Naive B cell (primary cell): ENCODE measurements at regions not wholly inside any gene's neighbourhood (a gene's known extent, or its start where the extent isn't known, plus 50 kb on each side); places are given as distances from the start of the nearest gene placed in this dataset.
A peak's percentile ranks its signal among the peaks of the same experiment; 100 is the strongest.

Source experiments
- ATAC-seq, 2 donors: fragments of 150-1000 bp; cut with Tn5 transposase; 2 replicates each; pipeline ENCODE4 v1.10.0; 2021; ENCODE audit warnings: low read depth in 2 of 2, mild to moderate bottlenecking in 2 of 2, moderate library complexity in 2 of 2
- DNase-seq: peaks from one replicate; pipeline ENCODE4 v3.0.0; 2022
- H3K27ac Mint-ChIP-seq, 6 donors: one replicate each; pipeline ENCODE4 v1.8.0; 2020 to 2022; ENCODE audit warnings: mild to moderate bottlenecking in 6 of 6, mixed read lengths in 6 of 6, moderate library complexity in 5 of 6, inconsistent platforms in 2 of 6
- H3K27me3 Mint-ChIP-seq, 3 donors: one replicate each; pipeline ENCODE4 v1.8.0; 2021 to 2022; ENCODE audit warnings: mixed read lengths in 3 of 3, mild to moderate bottlenecking in 1 of 3
- H3K36me3 Mint-ChIP-seq, 2 donors: one replicate each; pipeline ENCODE4 v1.8.0; 2020 to 2022; ENCODE audit warnings: mixed read lengths in 2 of 2, inconsistent platforms in 1 of 2, mild to moderate bottlenecking in 1 of 2
- H3K4me1 Mint-ChIP-seq, 3 donors: one replicate each; pipeline ENCODE4 v1.8.0; 2020 to 2022; ENCODE audit warnings: mixed read lengths in 3 of 3, inconsistent platforms in 1 of 3, mild to moderate bottlenecking in 1 of 3, moderate library complexity in 1 of 3
- H3K4me3 Mint-ChIP-seq, 8 donors: one replicate each; pipeline ENCODE4 v1.8.0; 2020 to 2022; ENCODE audit warnings: mild to moderate bottlenecking in 8 of 8, mixed read lengths in 8 of 8, moderate library complexity in 8 of 8, inconsistent platforms in 2 of 8
- H3K9me3 Mint-ChIP-seq, 7 donors: one replicate each; pipeline ENCODE4 v1.8.0; 2020 to 2022; ENCODE audit warnings: mixed read lengths in 7 of 7, mild to moderate bottlenecking in 5 of 7, inconsistent platforms in 2 of 7, moderate library complexity in 1 of 7

GRCh38 chr2:164053021-164053420, 317.2 kb upstream of the FIGN start:
- ATAC-seq = no peak
- H3K4me3 Mint-ChIP-seq = no peak overlapping the region

DNA sequence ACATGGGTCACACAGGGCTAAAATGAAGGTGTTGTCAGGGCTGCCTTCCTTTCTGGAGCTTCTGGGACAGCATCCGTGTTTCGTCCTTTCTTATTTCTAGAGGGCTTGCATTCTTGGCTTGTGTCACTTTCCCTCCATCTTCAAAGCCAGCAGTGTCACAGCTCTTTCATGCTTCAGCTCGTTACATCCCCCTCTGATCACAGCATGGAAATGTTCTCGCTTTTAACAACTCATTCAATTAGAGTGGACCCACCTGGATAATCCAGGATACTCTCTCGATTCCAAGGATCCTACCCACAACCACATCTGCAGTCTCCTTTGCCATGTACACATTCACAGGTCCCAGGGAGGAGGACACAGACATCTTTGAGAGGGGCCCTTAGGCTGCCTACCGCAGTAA, 316.2 kb upstream of the FIGN start:
- ATAC-seq = no peak
- peaks cover 0 to 9% (median 0%) of the 10 kb centered on the region in 3 donors for H3K27me3 Mint-ChIP-seq
- no peak overlapping the region for H3K27ac Mint-ChIP-seq
- peaks cover 0 to 6% (median 0%) of the 10 kb centered on the region in 7 donors for H3K9me3 Mint-ChIP-seq
- DNase-seq = no peak
- no peaks in the 10 kb centered on the region for H3K4me1 Mint-ChIP-seq
- H3K36me3 Mint-ChIP-seq = no peaks in the 10 kb centered on the region
- H3K4me3 Mint-ChIP-seq = no peak overlapping the region

More at GRCh38 chr2:164053021-164053420, 317.2 kb upstream of the FIGN start:
- Mint-ChIP-seq H3K27ac (no peak overlapping the region), H3K36me3 (no peaks in the 10 kb centered on the region), H3K27me3 (peaks cover 0 to 9% (median 4%) of the 10 kb centered on the region in 3 donors), H3K4me1 (no peaks in the 10 kb centered on the region), H3K9me3 (peaks cover 0 to 6% (median 0%) of the 10 kb centered on the region in 7 donors)
- no peak for DNase-seq

DNA sequence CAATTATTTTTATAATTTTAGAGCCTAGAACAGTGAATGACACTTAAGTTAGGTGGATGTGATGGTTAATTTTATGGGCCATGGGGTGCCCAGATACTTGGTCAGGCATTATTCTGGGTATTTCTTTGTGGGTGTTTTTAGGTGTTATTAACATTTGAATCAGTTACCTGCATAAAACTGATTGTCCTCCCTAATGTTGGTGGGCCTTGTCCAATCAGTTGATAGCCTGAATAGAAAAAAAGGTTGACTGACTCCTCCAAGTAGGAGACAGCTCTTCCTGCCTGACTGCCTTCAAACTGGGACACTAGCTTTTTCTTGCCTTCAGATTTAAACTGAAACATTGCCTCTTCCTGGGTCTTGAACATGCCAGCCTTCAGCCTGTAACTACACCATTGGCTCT, 312.9 kb upstream of the FIGN start:
- DNase-seq = no peak
- no peak for ATAC-seq
- Mint-ChIP-seq H3K27ac (no peak overlapping the region), H3K4me3 (no peak overlapping the region), H3K36me3 (no peaks in the 10 kb centered on the region), H3K9me3 (peaks cover 0 to 6% (median 0%) of the 10 kb centered on the region in 7 donors), H3K4me1 (no peaks in the 10 kb centered on the region), H3K27me3 (peaks cover 0 to 6% (median 0%) of the 10 kb centered on the region in 3 donors)

DNA sequence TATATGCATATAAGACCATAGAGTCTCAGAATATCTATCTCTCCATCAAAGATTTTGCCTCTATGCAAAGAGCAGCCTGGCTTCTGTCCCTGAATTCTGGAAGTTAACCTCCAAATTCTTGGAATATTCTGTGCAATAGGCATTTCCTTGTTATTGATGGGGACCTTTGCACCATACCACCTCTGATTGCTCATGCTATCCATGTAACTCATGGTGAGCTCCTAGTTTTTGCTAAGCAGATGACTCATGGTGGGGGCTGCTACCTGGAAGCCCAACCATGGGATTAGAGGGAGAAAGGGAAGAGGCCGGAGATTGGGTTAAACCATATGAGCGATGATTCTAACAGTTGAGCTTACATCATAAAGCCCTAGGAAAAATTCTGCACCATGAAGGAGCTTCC, 310.2 kb upstream of the FIGN start:
- H3K9me3 Mint-ChIP-seq = peaks cover 0 to 12% (median 6%) of the 10 kb centered on the region in 7 donors
- H3K27ac Mint-ChIP-seq = peak overlapping the region in 1 of 6 donors; percentile 81
- H3K4me3 Mint-ChIP-seq = no peak overlapping the region
- H3K27me3 Mint-ChIP-seq = no peaks in the 10 kb centered on the region
- H3K4me1 Mint-ChIP-seq = no peaks in the 10 kb centered on the region
- no peak for DNase-seq
- no peak for ATAC-seq
- H3K36me3 Mint-ChIP-seq = peaks cover 0 to 6% of the 10 kb centered on the region in 2 donors

GRCh38 chr2:164044622-164045021, 308.8 kb upstream of the FIGN start:
- peaks cover 3 to 20% (median 11%) of the 10 kb centered on the region in 7 donors for H3K9me3 Mint-ChIP-seq
- H3K4me3 Mint-ChIP-seq = no peak overlapping the region
- ATAC-seq = no peak

DNA sequence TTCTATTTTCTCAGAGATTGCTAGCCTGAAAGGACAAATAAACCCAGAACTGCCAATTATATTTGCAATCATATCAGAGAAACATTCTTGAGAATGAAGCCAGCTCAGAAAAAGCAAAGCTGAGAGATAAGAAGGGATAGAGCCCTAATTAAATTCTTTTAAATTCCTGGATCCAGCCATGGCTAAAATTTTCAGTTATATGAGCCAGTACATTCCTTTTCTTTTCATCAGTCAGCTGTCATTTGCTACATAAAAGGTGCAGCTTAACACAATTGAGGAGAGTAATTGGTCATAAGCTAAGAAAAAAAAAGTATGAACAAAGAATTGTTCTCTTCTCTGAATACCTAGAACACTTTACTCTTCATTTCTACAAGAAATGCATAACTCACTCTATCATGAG, 303.5 kb upstream of the FIGN start:
- H3K27me3 Mint-ChIP-seq = no peaks in the 10 kb centered on the region
- no peaks in the 10 kb centered on the region for H3K4me1 Mint-ChIP-seq
- no peak for DNase-seq
- H3K4me3 Mint-ChIP-seq = no peak overlapping the region
- H3K9me3 Mint-ChIP-seq = peaks cover 3 to 20% (median 10%) of the 10 kb centered on the region in 7 donors
- peaks cover 0 to 6% of the 10 kb centered on the region in 2 donors for H3K36me3 Mint-ChIP-seq
- ATAC-seq = no peak
- no peak overlapping the region for H3K27ac Mint-ChIP-seq

More at GRCh38 chr2:164044622-164045021, 308.8 kb upstream of the FIGN start:
- Mint-ChIP-seq H3K27me3 (no peaks in the 10 kb centered on the region), H3K27ac (no peak overlapping the region), H3K36me3 (peaks cover 0 to 6% of the 10 kb centered on the region in 2 donors), H3K4me1 (no peaks in the 10 kb centered on the region)
- DNase-seq = no peak

DNA sequence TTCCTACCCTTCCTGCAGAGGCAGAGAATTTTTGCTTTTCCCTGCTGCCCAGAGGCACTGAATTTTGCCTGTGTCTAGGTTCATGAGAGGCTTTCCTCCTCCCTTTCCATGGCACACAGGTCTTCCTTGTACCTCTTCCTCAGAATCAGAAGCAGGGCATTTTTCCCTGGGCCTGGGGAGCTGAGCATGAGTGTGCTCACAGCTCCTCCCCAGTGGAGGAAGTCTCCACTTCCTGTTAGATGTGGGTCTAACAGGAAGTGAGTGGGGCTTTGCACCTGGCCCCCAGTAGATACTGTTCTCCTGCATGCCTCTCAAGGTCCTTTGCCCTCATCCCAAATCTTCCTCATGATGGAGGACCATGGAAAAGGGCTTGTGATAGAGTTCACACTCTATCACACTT, 297.2 kb upstream of the FIGN start:
- no peaks in the 10 kb centered on the region for H3K27me3 Mint-ChIP-seq
- no peaks in the 10 kb centered on the region for H3K36me3 Mint-ChIP-seq
- ATAC-seq (no peak), DNase-seq (no peak)
- no peaks in the 10 kb centered on the region for H3K4me1 Mint-ChIP-seq
- no peak overlapping the region for H3K4me3 Mint-ChIP-seq
- no peak overlapping the region for H3K27ac Mint-ChIP-seq
- H3K9me3 Mint-ChIP-seq = peaks cover 0 to 3% (median 0%) of the 10 kb centered on the region in 7 donors

DNA sequence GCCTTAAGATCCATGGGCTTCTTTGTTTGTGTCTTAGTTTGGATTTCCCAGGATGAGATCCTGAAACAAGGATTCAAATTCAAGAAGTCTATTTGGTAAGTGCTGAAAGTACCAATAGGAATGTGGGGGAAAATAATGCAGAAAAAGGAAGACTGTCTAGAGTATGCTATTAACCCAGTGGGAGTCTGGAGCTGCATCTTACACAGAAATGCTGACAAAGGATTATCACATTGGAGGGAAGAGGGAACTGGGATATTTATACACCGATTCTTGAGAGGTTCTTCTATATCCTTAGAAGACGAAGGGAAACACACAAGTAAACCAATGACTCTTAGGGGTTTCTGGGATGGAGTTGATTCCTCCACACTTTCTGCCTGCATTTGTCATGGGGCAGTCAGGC, 294.8 kb upstream of the FIGN start:
- H3K36me3 Mint-ChIP-seq = no peaks in the 10 kb centered on the region
- H3K9me3 Mint-ChIP-seq = peaks cover 0 to 3% (median 0%) of the 10 kb centered on the region in 7 donors
- no peak overlapping the region for H3K4me3 Mint-ChIP-seq
- DNase-seq = no peak
- no peaks in the 10 kb centered on the region for H3K27me3 Mint-ChIP-seq
- no peak for ATAC-seq
- H3K27ac Mint-ChIP-seq = no peak overlapping the region
- H3K4me1 Mint-ChIP-seq = no peaks in the 10 kb centered on the region

GRCh38 chr2:164028814-164029534, 293.2 kb upstream of the FIGN start:
- H3K36me3 Mint-ChIP-seq = no peaks in the 10 kb centered on the region
- peaks cover 0 to 3% (median 0%) of the 10 kb centered on the region in 7 donors for H3K9me3 Mint-ChIP-seq
- no peak overlapping the region for H3K4me3 Mint-ChIP-seq
- H3K27me3 Mint-ChIP-seq = no peaks in the 10 kb centered on the region
- DNase-seq = no peak
- ATAC-seq = no peak
- H3K4me1 Mint-ChIP-seq = no peaks in the 10 kb centered on the region
- no peak overlapping the region for H3K27ac Mint-ChIP-seq

DNA sequence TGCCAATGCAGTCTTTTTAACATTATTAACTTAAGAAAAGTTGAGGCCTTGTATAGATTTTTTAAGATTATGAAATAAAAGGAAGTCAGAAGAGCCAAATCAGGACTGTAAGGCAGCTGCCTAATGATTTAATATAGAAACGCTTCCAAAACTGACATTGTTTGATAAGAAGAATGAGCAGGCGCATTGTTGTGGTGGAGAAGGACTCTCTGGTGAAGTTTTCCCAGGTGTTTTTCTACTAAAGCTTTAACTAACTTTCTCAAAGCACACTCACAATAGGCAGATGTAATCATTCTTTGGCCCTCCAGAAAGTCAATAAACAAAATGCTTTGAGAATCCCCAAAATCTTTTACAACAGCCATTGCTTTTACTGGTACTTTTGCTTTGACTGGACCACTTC, 288.6 kb upstream of the FIGN start:
- no peak overlapping the region for H3K4me3 Mint-ChIP-seq
- H3K27me3 Mint-ChIP-seq = peaks cover 0 to 8% (median 0%) of the 10 kb centered on the region in 3 donors
- DNase-seq (no peak), ATAC-seq (no peak)
- peaks cover 0 to 8% (median 0%) of the 10 kb centered on the region in 7 donors for H3K9me3 Mint-ChIP-seq
- H3K4me1 Mint-ChIP-seq = no peaks in the 10 kb centered on the region
- H3K27ac Mint-ChIP-seq = no peak overlapping the region
- H3K36me3 Mint-ChIP-seq = no peaks in the 10 kb centered on the region

- H3K4me1 Mint-ChIP-seq = no peaks in the 10 kb centered on the region
- ATAC-seq = no peak
- peak overlapping the region in 1 of 6 donors; percentile 41 for H3K27ac Mint-ChIP-seq
- no peak for DNase-seq
- peaks cover 0 to 8% (median 0%) of the 10 kb centered on the region in 7 donors for H3K9me3 Mint-ChIP-seq
- H3K36me3 Mint-ChIP-seq = no peaks in the 10 kb centered on the region
- H3K27me3 Mint-ChIP-seq = peaks cover 0 to 8% (median 0%) of the 10 kb centered on the region in 3 donors
- no peak overlapping the region for H3K4me3 Mint-ChIP-seq
Measured at GRCh38 chr2:164023896-164024295, 288.1 kb upstream of the FIGN start.

DNA sequence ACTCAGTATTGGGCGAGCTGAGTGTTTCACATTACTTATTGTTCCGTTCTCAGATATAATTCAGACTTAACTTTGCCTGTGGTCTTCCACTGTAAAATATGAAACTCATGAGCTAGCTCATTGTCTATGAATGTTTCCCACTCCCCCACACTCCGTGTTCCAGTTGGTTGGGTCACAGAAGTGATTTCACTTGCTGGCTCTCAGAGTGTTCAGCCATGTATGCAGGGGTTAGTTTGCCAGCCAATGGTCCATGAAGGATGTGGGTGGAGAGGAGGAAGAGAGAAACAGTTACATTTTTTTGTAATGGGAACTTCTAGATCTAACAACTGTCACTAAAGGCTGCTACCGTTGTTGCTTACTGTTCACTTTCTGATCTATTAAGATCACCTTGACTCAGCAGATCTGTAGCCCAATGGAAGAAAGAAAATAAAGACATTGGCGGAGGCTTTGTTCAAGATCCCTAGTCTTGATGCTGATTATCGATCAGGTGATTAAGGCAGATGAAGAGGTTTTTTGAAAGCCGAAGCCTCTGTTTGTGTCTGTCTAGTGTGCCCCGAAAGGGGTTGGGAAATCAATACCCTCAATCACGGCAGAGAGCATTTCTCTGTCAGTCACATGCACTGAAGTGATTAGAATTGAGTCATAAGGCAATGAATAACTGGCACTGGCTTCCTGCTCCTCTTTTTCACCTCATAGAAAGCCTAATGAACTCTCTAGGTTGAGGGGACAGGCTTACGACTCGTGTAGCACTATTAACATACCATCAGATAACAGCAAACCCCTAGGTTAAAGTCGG, 279.7 kb upstream of the FIGN start:
- no peak for DNase-seq
- Mint-ChIP-seq H3K4me1 (peaks cover 0 to 1% (median 0%) of the 10 kb centered on the region in 3 donors), H3K36me3 (no peaks in the 10 kb centered on the region), H3K27ac (no peak overlapping the region), H3K27me3 (peaks cover 0 to 4% (median 0%) of the 10 kb centered on the region in 3 donors), H3K4me3 (no peak overlapping the region), H3K9me3 (peaks cover 0 to 5% (median 0%) of the 10 kb centered on the region in 7 donors)
- ATAC-seq = peak in 1 of 2 donors; percentile 13

DNA sequence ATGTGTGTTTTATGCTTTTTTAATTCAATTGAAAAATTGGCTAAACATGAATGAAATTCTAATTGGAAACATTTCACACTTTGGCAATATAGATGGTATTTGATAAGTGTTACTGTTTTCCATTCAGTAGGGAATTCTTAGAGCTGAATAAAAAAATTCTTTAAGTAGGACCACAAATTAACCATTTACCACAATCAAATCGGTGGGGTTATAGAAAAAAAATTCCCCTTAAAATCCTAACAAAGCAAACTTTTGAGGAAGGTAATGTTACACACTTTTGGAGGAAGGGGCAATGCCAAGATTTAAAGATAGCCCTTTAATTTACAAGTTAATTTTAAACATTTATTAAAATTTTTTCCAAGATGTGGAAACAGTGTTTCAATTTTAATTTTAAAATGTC, 279.0 kb upstream of the FIGN start:
- H3K9me3 Mint-ChIP-seq = peaks cover 0 to 5% (median 0%) of the 10 kb centered on the region in 7 donors
- no peak for ATAC-seq
- H3K4me1 Mint-ChIP-seq = peaks cover 0 to 1% (median 0%) of the 10 kb centered on the region in 3 donors
- DNase-seq = no peak
- H3K27me3 Mint-ChIP-seq = peaks cover 0 to 4% (median 0%) of the 10 kb centered on the region in 3 donors
- no peaks in the 10 kb centered on the region for H3K36me3 Mint-ChIP-seq
- H3K27ac Mint-ChIP-seq = no peak overlapping the region
- H3K4me3 Mint-ChIP-seq = no peak overlapping the region
